Urinary bladder (tissue), 3 donors: ENCODE measurements at regions not wholly inside any gene's neighbourhood (a gene's known extent, or its start where the extent isn't known, plus 50 kb on each side); places are given as distances from the start of the nearest gene placed in this dataset.

Source experiments
- DNase-seq: peaks from one replicate; pipeline ENCODE4 v3.0.0-alpha.2; 2015; ENCODE audit errors: extremely low spot score
- H3K27ac ChIP-seq: one replicate; pipeline ENCODE4 v1.5.1; 2013; ENCODE audit warnings: low read depth, mild to moderate bottlenecking, moderate library complexity
- H3K36me3 ChIP-seq: one replicate; pipeline ENCODE4 v1.6.1; 2013; ENCODE audit warnings: mild to moderate bottlenecking, moderate library complexity; ENCODE audit not compliant: insufficient read depth
- H3K4me1 ChIP-seq: one replicate; pipeline ENCODE4 v1.6.1; 2013; ENCODE audit warnings: mild to moderate bottlenecking, moderate library complexity; ENCODE audit not compliant: insufficient read depth
- H3K4me3 ChIP-seq: one replicate; pipeline ENCODE4 v1.5.1; 2013; ENCODE audit warnings: low read depth, low read length
- WGBS: extraction: QIAGEN DNeasy Blood & Tissue Kit; methylation state at CpG from one replicate; pipeline ENCODE4 v1.1.7; 2013; 5-methylcytosine and 5-hydroxymethylcytosine counted together
- donor health status: healthy with polysubstance abuse.
- donor health status: healthy.

GRCh38 chr2:49291619-49292018 is 137.3 kb upstream of the FSHR start:
- no peak for DNase-seq
- H3K4me3 ChIP-seq, result no peak overlapping the region
- no peaks in the 10 kb centered on the region for H3K36me3 ChIP-seq
- H3K4me1 ChIP-seq, result no peaks in the 10 kb centered on the region
- H3K27ac ChIP-seq, result no peak overlapping the region
- WGBS, result 88% methylated on average over 3 of the region's 3 CpGs

- Histone ChIP-seq H3K4me1 (no peaks in the 10 kb centered on the region), H3K36me3 (no peaks in the 10 kb centered on the region), H3K27ac (no peak overlapping the region), H3K4me3 (no peak overlapping the region)
- DNase-seq, result no peak
- WGBS, result 85% methylated on average over 2 of the region's 2 CpGs
Measured at GRCh38 chr2:49289711-49290110, 135.4 kb upstream of the FSHR start.

- no peaks in the 10 kb centered on the region for H3K36me3 ChIP-seq
- no peak overlapping the region for H3K4me3 ChIP-seq
- DNase-seq, result no peak
- H3K27ac ChIP-seq, result no peak overlapping the region
- H3K4me1 ChIP-seq, result no peaks in the 10 kb centered on the region
- 44% methylated on average over 2 of the region's 2 CpGs for WGBS
Measured at GRCh38 chr2:49288902-49289700, 134.8 kb upstream of the FSHR start.

GRCh38 chr2:49288113-49288705 is 133.9 kb upstream of the FSHR start:
- Histone ChIP-seq H3K4me3 (no peak overlapping the region), H3K27ac (no peak overlapping the region), H3K4me1 (no peaks in the 10 kb centered on the region), H3K36me3 (no peaks in the 10 kb centered on the region)
- DNase-seq, result no peak
- 75% methylated on average over 3 of the region's 3 CpGs for WGBS

GRCh38 chr2:49286726-49287125 is 132.4 kb upstream of the FSHR start:
- no peak overlapping the region for H3K4me3 ChIP-seq
- H3K36me3 ChIP-seq, result no peaks in the 10 kb centered on the region
- H3K4me1 ChIP-seq, result no peaks in the 10 kb centered on the region
- no peak overlapping the region for H3K27ac ChIP-seq
- no peak for DNase-seq
- 77% methylated on average over 3 of the region's 3 CpGs for WGBS

GRCh38 chr2:49286045-49286444 is 131.7 kb upstream of the FSHR start:
- 81% methylated on average over 2 of the region's 2 CpGs for WGBS
- Histone ChIP-seq H3K4me1 (no peaks in the 10 kb centered on the region), H3K36me3 (no peaks in the 10 kb centered on the region), H3K27ac (no peak overlapping the region), H3K4me3 (no peak overlapping the region)
- DNase-seq, result no peak

GRCh38 chr2:49278561-49278960 is 124.2 kb upstream of the FSHR start:
- Histone ChIP-seq H3K4me3 (no peak overlapping the region), H3K27ac (no peak overlapping the region), H3K4me1 (no peaks in the 10 kb centered on the region), H3K36me3 (no peaks in the 10 kb centered on the region)
- no peak for DNase-seq
- 77% methylated on average over 1 of the region's 1 CpG for WGBS

GRCh38 chr2:49278141-49278540 is 123.8 kb upstream of the FSHR start:
- no peaks in the 10 kb centered on the region for H3K36me3 ChIP-seq
- H3K4me3 ChIP-seq, result no peak overlapping the region
- H3K27ac ChIP-seq, result no peak overlapping the region
- DNase-seq, result no peak
- no peaks in the 10 kb centered on the region for H3K4me1 ChIP-seq

GRCh38 chr2:49271060-49271606 is 116.8 kb upstream of the FSHR start:
- H3K27ac ChIP-seq, result no peak overlapping the region
- no peak overlapping the region for H3K4me3 ChIP-seq
- DNase-seq, result no peak
- H3K36me3 ChIP-seq, result no peaks in the 10 kb centered on the region
- H3K4me1 ChIP-seq, result no peaks in the 10 kb centered on the region
- 77% methylated on average over 2 of the region's 2 CpGs for WGBS

- no peak overlapping the region for H3K4me3 ChIP-seq
- H3K4me1 ChIP-seq, result no peaks in the 10 kb centered on the region
- no peak overlapping the region for H3K27ac ChIP-seq
- DNase-seq, result no peak
- no peaks in the 10 kb centered on the region for H3K36me3 ChIP-seq
- WGBS, result 96% methylated on average over 6 of the region's 6 CpGs
Measured at GRCh38 chr2:49270091-49270490, 115.8 kb upstream of the FSHR start.

- no peak for DNase-seq
- Histone ChIP-seq H3K27ac (no peak overlapping the region), H3K36me3 (no peaks in the 10 kb centered on the region), H3K4me3 (no peak overlapping the region), H3K4me1 (no peaks in the 10 kb centered on the region)
- WGBS, result 61% methylated on average over 2 of the region's 2 CpGs
Measured at GRCh38 chr2:49265471-49265870, 111.2 kb upstream of the FSHR start.

GRCh38 chr2:49262801-49263560 is 108.7 kb upstream of the FSHR start:
- Histone ChIP-seq H3K4me1 (no peaks in the 10 kb centered on the region), H3K4me3 (no peak overlapping the region), H3K36me3 (no peaks in the 10 kb centered on the region), H3K27ac (no peak overlapping the region)
- 52% methylated on average over 8 of the region's 8 CpGs for WGBS
- no peak for DNase-seq

GRCh38 chr2:49261781-49262180 is 107.5 kb upstream of the FSHR start:
- WGBS, result 85% methylated on average over 4 of the region's 4 CpGs
- DNase-seq, result peak; percentile 17
- Histone ChIP-seq H3K36me3 (no peaks in the 10 kb centered on the region), H3K4me3 (no peak overlapping the region), H3K4me1 (no peaks in the 10 kb centered on the region), H3K27ac (no peak overlapping the region)
